ENCODE measurements at regions not wholly inside any gene's neighbourhood (a gene's known extent, or its start where the extent isn't known, plus 50 kb on each side); places are given as distances from the start of the nearest gene placed in this dataset.

- TF ChIP-seq CTCF (conservative IDR thresholded peaks at IDR 0.05; ENCODE audit: low read length) (no peak), EZH2phosphoT487 (IDR thresholded peaks at IDR 0.05; ENCODE audit: borderline replicate concordance) (no peak)
Observed at GRCh38 chr13:106919133-106919532, 351.2 kb upstream of the ARGLU1 start.
